H9 (cell line): ENCODE measurements at regions not wholly inside any gene's neighbourhood (a gene's known extent, or its start where the extent isn't known, plus 50 kb on each side); places are given as distances from the start of the nearest gene placed in this dataset.

Experiments
- DNase-seq: peaks from one replicate; pipeline ENCODE4 v3.0.0-alpha.2; 2017
- H2AFZ ChIP-seq: one replicate; pipeline ENCODE4 v1.6.1; 2013; ENCODE audit warnings: mild to moderate bottlenecking, low read length, control low read depth, moderate library complexity
- H2AK5ac ChIP-seq: 2 replicates; pipeline ENCODE4 v1.6.1; 2013; ENCODE audit warnings: low read length, control low read depth, mixed read lengths; ENCODE audit not compliant: insufficient read length
- H2BK120ac ChIP-seq: one replicate; pipeline ENCODE4 v1.6.1; 2013; ENCODE audit warnings: low read depth, mild to moderate bottlenecking, low read length, control low read depth, inconsistent platforms; ENCODE audit not compliant: poor library complexity, severe bottlenecking
- H2BK12ac ChIP-seq: 2 replicates; pipeline ENCODE4 v1.6.1; 2013; ENCODE audit warnings: low read length, control low read depth, mixed read lengths, low read depth; ENCODE audit not compliant: insufficient read length
- H2BK15ac ChIP-seq: 2 replicates; pipeline ENCODE4 v1.6.1; 2013; ENCODE audit warnings: low read depth, low read length, control low read depth
- H2BK20ac ChIP-seq: one replicate; pipeline ENCODE4 v1.6.1; 2013; ENCODE audit warnings: low read depth, mild to moderate bottlenecking, low read length, control low read depth, inconsistent platforms; ENCODE audit not compliant: poor library complexity, severe bottlenecking
- H2BK5ac ChIP-seq: 2 replicates; pipeline ENCODE4 v1.6.1; 2013; ENCODE audit warnings: low read length, control low read depth, mixed read lengths; ENCODE audit not compliant: insufficient read length
- H3K14ac ChIP-seq: 2 replicates; pipeline ENCODE4 v1.6.1; 2013; ENCODE audit warnings: low read length, control low read depth; ENCODE audit not compliant: insufficient read depth
- H3K18ac ChIP-seq: 2 replicates; pipeline ENCODE4 v1.6.1; 2013; ENCODE audit warnings: low read depth, mild to moderate bottlenecking, mixed read lengths, low read length, control low read depth; ENCODE audit not compliant: insufficient read length
- H3K23ac ChIP-seq: 2 replicates; pipeline ENCODE4 v1.6.1; 2013; ENCODE audit warnings: low read length, control low read depth, mixed read lengths, low read depth; ENCODE audit not compliant: insufficient read length
- H3K23me2 ChIP-seq: 2 replicates; pipeline ENCODE4 v1.6.1; 2013; ENCODE audit warnings: low read depth, mild to moderate bottlenecking, mixed read lengths, low read length, control low read depth; ENCODE audit not compliant: insufficient read length, poor library complexity, severe bottlenecking
- H3K27ac ChIP-seq: 2 replicates; pipeline ENCODE4 v1.5.1; 2013; ENCODE audit warnings: low read length, control low read depth, mixed read lengths, low read depth; ENCODE audit not compliant: insufficient read length
- H3K27me3 ChIP-seq: 2 replicates; pipeline ENCODE4 v1.6.1; 2013; ENCODE audit warnings: low read length, control low read depth, inconsistent platforms; ENCODE audit not compliant: insufficient read depth
- H3K4ac ChIP-seq: 2 replicates; pipeline ENCODE4 v1.6.1; 2013; ENCODE audit warnings: low read depth, mild to moderate bottlenecking, control low read depth, inconsistent platforms, low read length, moderate library complexity
- H3K4me1 ChIP-seq: 2 replicates; pipeline ENCODE4 v1.6.1; 2013; ENCODE audit warnings: low read length, control low read depth, inconsistent platforms; ENCODE audit not compliant: insufficient read depth
- H3K4me2 ChIP-seq: 2 replicates; pipeline ENCODE4 v1.6.1; 2013; ENCODE audit warnings: low read length, control low read depth, mixed read lengths; ENCODE audit not compliant: insufficient read length, insufficient read depth
- H3K56ac ChIP-seq: 2 replicates; pipeline ENCODE4 v1.6.1; 2013; ENCODE audit warnings: low read depth, mild to moderate bottlenecking, mixed read lengths, low read length, control low read depth; ENCODE audit not compliant: insufficient read length
- H3K79me1 ChIP-seq: 2 replicates; pipeline ENCODE4 v1.6.1; 2013; ENCODE audit warnings: low read depth, mild to moderate bottlenecking, moderate library complexity, low read length, control low read depth, inconsistent platforms; ENCODE audit not compliant: insufficient read depth, poor library complexity, severe bottlenecking
- H3K79me2 ChIP-seq: 2 replicates; pipeline ENCODE4 v1.6.1; 2013; ENCODE audit warnings: low read length, control low read depth, inconsistent platforms; ENCODE audit not compliant: insufficient read depth
- H3K9ac ChIP-seq: 2 replicates; pipeline ENCODE4 v1.6.1; 2013; ENCODE audit warnings: low read length, control low read depth, mixed read lengths; ENCODE audit not compliant: insufficient read length; ENCODE audit errors: extremely low read depth
- H3K9me3 ChIP-seq: one replicate; pipeline ENCODE4 v1.6.1; 2013; ENCODE audit warnings: low read depth, low read length, inconsistent platforms; ENCODE audit not compliant: control insufficient read depth
- H3T11ph ChIP-seq: one replicate; pipeline ENCODE4 v1.6.1; 2013; ENCODE audit warnings: mild to moderate bottlenecking, low read length, control low read depth, inconsistent platforms
- H4K20me1 ChIP-seq: one replicate; pipeline ENCODE4 v1.6.1; 2013; ENCODE audit not compliant: control insufficient read depth, insufficient read length, insufficient read depth
- H4K5ac ChIP-seq: 2 replicates; pipeline ENCODE4 v1.6.1; 2013; ENCODE audit warnings: low read depth, mild to moderate bottlenecking, mixed read lengths, low read length, control low read depth; ENCODE audit not compliant: insufficient read length
- H4K8ac ChIP-seq: replicated peaks from 2 replicates; pipeline ENCODE4 v1.6.1; 2013; ENCODE audit warnings: low read length, control low read depth, mixed read lengths, low read depth; ENCODE audit not compliant: insufficient read length
- H4K91ac ChIP-seq: 2 replicates; pipeline ENCODE4 v1.6.1; 2013; ENCODE audit warnings: low read depth, mild to moderate bottlenecking, moderate library complexity, mixed read lengths, low read length, control low read depth; ENCODE audit not compliant: insufficient read length
- H3K27ac Mint-ChIP-seq, 3 experiments: 2 replicates in 2 of 3; 3 replicates in 1 of 3; pipeline ENCODE4 v1.8.0; 2020 to 2021; ENCODE audit warnings: mixed read lengths in 3 of 3, mild to moderate bottlenecking in 1 of 3, moderate library complexity in 1 of 3
- H3K27me3 Mint-ChIP-seq: 2 replicates; pipeline ENCODE4 v1.8.0; 2021; ENCODE audit warnings: low read depth, mild to moderate bottlenecking, moderate library complexity, mixed read lengths
- H3K36me3 Mint-ChIP-seq, 3 experiments: 2 replicates in 2 of 3; 3 replicates in 1 of 3; pipeline ENCODE4 v1.8.0; 2020 to 2021; ENCODE audit warnings: low read depth in 3 of 3, mixed read lengths in 3 of 3; ENCODE audit not compliant: insufficient read depth in 1 of 3
- H3K4me1 Mint-ChIP-seq, 2 experiments: 2 replicates each; pipeline ENCODE4 v1.8.0; 2020; ENCODE audit warnings: mixed read lengths in 2 of 2
- H3K4me3 Mint-ChIP-seq, 2 experiments: 2 replicates in 1 of 2; 3 replicates in 1 of 2; pipeline ENCODE4 v1.8.0; 2020 to 2021; ENCODE audit warnings: mild to moderate bottlenecking in 2 of 2, mixed read lengths in 2 of 2, moderate library complexity in 1 of 2
- H3K9me3 Mint-ChIP-seq, 2 experiments: 2 replicates in 1 of 2; 3 replicates in 1 of 2; pipeline ENCODE4 v1.8.0; 2020; ENCODE audit warnings: mild to moderate bottlenecking in 2 of 2, mixed read lengths in 2 of 2, moderate library complexity in 1 of 2
- WGBS: extraction: QIAGEN DNeasy Blood & Tissue Kit; methylation state at CpG from one replicate; pipeline ENCODE4 v1.1.7; 2013; ENCODE audit warnings: missing lambda C conversion rate, low lambda C conversion rate, mixed read lengths; ENCODE audit not compliant: insufficient read length; ENCODE audit errors: extremely low coverage; 5-methylcytosine and 5-hydroxymethylcytosine counted together
- TF ChIP-seq, protein P1 (sequence below): fragments of 200-600 bp; sonication (generic); conservative IDR thresholded peaks from 3 replicates; pipeline ENCODE4 v1.8.0; 2021; ENCODE audit warnings: antibody characterized with exemption, mild to moderate bottlenecking

DNA sequence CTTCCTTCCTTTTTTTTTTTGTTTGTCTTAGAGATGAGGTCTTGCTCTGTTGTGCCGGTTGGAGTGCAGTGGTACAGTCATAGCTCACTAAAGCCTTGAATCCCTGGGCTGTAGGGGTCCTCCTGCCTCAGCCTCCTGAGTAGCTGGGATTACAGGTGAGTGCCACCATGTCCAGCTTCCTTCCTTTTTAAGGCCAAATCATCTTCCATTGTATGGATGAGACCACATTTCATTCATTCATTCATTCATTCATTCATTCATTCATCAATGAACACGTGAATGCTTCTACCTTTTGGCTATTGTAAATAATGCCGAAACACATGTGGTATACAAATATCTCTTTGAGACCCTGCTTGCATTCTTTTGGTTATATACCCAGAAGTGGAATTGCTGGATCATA lies 60.0 kb upstream of the BAIAP2L1 start:
- Mint-ChIP-seq H3K27ac (no peak overlapping the region), H3K27me3 (peaks cover 18% of the 10 kb centered on the region), H3K4me1 (peaks cover 0 to 4% of the 10 kb centered on the region in 2 experiments; a peak in 2 of 4 replicates), H3K36me3 (no peaks in the 10 kb centered on the region; a peak in 2 of 7 replicates), H3K4me3 (no peak overlapping the region), H3K9me3 (peaks cover 4 to 8% of the 10 kb centered on the region in 2 experiments; a peak in 3 of 5 replicates)
- WGBS = no CpG with 5 or more reads among the region's 3 CpGs
- H3K23me2 ChIP-seq = no peaks in the 10 kb centered on the region
- TF ChIP-seq, protein P1, sequence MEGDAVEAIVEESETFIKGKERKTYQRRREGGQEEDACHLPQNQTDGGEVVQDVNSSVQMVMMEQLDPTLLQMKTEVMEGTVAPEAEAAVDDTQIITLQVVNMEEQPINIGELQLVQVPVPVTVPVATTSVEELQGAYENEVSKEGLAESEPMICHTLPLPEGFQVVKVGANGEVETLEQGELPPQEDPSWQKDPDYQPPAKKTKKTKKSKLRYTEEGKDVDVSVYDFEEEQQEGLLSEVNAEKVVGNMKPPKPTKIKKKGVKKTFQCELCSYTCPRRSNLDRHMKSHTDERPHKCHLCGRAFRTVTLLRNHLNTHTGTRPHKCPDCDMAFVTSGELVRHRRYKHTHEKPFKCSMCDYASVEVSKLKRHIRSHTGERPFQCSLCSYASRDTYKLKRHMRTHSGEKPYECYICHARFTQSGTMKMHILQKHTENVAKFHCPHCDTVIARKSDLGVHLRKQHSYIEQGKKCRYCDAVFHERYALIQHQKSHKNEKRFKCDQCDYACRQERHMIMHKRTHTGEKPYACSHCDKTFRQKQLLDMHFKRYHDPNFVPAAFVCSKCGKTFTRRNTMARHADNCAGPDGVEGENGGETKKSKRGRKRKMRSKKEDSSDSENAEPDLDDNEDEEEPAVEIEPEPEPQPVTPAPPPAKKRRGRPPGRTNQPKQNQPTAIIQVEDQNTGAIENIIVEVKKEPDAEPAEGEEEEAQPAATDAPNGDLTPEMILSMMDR = no peak
- no peak overlapping the region for H3K4ac ChIP-seq
- no peak overlapping the region for H2BK12ac ChIP-seq
- no peaks in the 10 kb centered on the region for H3K79me1 ChIP-seq
- no peak overlapping the region for H4K91ac ChIP-seq
- no peak overlapping the region for H3K18ac ChIP-seq
- no peak overlapping the region for H4K5ac ChIP-seq
- no peaks in the 10 kb centered on the region for H3K4me1 ChIP-seq
- H2AK5ac ChIP-seq = no peak overlapping the region
- H4K20me1 ChIP-seq = no peaks in the 10 kb centered on the region
- no peak overlapping the region for H2BK5ac ChIP-seq
- H3K56ac ChIP-seq = no peak overlapping the region
- no peak overlapping the region for H3K4me2 ChIP-seq
- H2BK120ac ChIP-seq = no peak overlapping the region
- H3K9ac ChIP-seq = no peak overlapping the region
- H3K27ac ChIP-seq = no peak overlapping the region
- H2AFZ ChIP-seq = no peak overlapping the region
- no peaks in the 10 kb centered on the region for H3K27me3 ChIP-seq
- no peak overlapping the region for H2BK20ac ChIP-seq
- no peak overlapping the region for H3K14ac ChIP-seq
- H3K9me3 ChIP-seq = no peaks in the 10 kb centered on the region
- H3K79me2 ChIP-seq = no peaks in the 10 kb centered on the region
- no peak overlapping the region for H3T11ph ChIP-seq
- no peak overlapping the region for H4K8ac ChIP-seq
- DNase-seq = no peak
- no peak overlapping the region for H2BK15ac ChIP-seq
- H3K23ac ChIP-seq = no peak overlapping the region
